ENCODE measurements at regions not wholly inside any gene's neighbourhood (a gene's known extent, or its start where the extent isn't known, plus 50 kb on each side); places are given as distances from the start of the nearest gene placed in this dataset.

DNA sequence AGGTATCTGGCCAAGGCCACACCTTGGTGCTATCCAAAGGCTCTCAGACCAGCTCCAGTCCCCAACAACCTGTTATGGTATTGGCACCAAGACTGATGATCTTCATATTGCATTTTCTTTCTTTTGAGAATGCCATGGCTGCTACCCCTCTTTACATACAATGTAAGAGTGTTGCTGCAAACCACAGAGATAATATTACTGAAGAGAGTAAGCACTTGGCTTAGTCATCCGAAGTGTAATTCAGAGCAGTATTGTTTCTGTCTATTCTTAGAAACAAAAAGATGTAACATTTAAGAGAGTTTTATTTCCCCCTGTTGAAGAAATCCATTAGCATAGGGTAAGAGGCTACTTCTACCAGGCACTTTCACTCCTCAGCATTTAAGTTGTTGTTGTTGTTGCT, 212.5 kb downstream of the C6orf118 start:
- TF ChIP-seq ZFP30 (CRISPR knock-in tag; IDR thresholded peaks at IDR 0.05) = no peak
- TF ChIP-seq ZNF8 (CRISPR knock-in tag; IDR thresholded peaks at IDR 0.05) = no peak
- no peak for TF ChIP-seq POU6F1 (CRISPR knock-in tag; IDR thresholded peaks at IDR 0.05; ENCODE audit: borderline replicate concordance, low read depth)
- no peak for TF ChIP-seq GLIS3 (CRISPR knock-in tag; IDR thresholded peaks at IDR 0.05)
- TF ChIP-seq, protein P1, sequence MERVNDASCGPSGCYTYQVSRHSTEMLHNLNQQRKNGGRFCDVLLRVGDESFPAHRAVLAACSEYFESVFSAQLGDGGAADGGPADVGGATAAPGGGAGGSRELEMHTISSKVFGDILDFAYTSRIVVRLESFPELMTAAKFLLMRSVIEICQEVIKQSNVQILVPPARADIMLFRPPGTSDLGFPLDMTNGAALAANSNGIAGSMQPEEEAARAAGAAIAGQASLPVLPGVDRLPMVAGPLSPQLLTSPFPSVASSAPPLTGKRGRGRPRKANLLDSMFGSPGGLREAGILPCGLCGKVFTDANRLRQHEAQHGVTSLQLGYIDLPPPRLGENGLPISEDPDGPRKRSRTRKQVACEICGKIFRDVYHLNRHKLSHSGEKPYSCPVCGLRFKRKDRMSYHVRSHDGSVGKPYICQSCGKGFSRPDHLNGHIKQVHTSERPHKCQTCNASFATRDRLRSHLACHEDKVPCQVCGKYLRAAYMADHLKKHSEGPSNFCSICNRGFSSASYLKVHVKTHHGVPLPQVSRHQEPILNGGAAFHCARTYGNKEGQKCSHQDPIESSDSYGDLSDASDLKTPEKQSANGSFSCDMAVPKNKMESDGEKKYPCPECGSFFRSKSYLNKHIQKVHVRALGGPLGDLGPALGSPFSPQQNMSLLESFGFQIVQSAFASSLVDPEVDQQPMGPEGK (CRISPR knock-in tag; IDR thresholded peaks at IDR 0.05; ENCODE audit: borderline replicate concordance) = no peak
- TF ChIP-seq CREB5 (CRISPR knock-in tag; IDR thresholded peaks at IDR 0.05; ENCODE audit: low read depth) = no peak
- no peak for TF ChIP-seq ZNF70 (CRISPR knock-in tag; IDR thresholded peaks at IDR 0.05)
- no peak for TF ChIP-seq OSR1 (CRISPR knock-in tag; IDR thresholded peaks at IDR 0.05)
- no peak for TF ChIP-seq ZNF565 (CRISPR knock-in tag; conservative IDR thresholded peaks at IDR 0.05; ENCODE audit: low read depth)
- no peak for TF ChIP-seq ISL1 (CRISPR knock-in tag; IDR thresholded peaks at IDR 0.05)
- TF ChIP-seq SNAI2 (CRISPR knock-in tag; IDR thresholded peaks at IDR 0.05) = no peak
- no peak for TF ChIP-seq CSRNP3 (CRISPR knock-in tag; IDR thresholded peaks at IDR 0.05)
- TF ChIP-seq ARNTL (CRISPR knock-in tag; IDR thresholded peaks at IDR 0.05; ENCODE audit: borderline replicate concordance, low read depth) = no peak
- TF ChIP-seq PPARA (CRISPR knock-in tag; IDR thresholded peaks at IDR 0.05; ENCODE audit: borderline replicate concordance) = no peak
- no peak for TF ChIP-seq TCF4 (CRISPR knock-in tag; IDR thresholded peaks at IDR 0.05; ENCODE audit: borderline replicate concordance)
- TF ChIP-seq RARB (CRISPR knock-in tag; IDR thresholded peaks at IDR 0.05) = no peak
- TF ChIP-seq BACH2 (CRISPR knock-in tag; IDR thresholded peaks at IDR 0.05; ENCODE audit: borderline replicate concordance) = no peak
- TF ChIP-seq ESRRG (CRISPR knock-in tag; IDR thresholded peaks at IDR 0.05) = no peak
- ATAC-seq = no peak

DNA sequence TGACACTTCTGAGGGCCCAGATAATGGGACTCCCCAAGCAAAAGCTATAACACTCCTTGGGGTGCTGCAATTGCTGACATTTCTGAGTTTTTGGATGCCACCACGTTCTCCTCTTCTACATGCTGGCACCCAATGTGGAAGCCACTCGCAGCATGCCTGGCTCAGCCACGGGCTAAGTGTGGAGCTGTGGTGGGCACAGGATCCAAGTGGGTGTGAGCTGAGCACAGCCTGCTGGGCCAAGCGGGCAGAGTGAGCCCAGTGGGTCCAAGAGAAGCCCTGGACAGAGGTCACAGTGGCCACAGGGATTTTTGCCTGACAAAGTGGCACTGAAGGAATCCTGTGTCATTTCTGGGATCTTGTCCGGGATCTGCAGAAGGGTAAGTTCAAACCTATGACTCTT, 213.2 kb downstream of the C6orf118 start:
- no peak for ATAC-seq
- TF ChIP-seq PPARA (CRISPR knock-in tag; IDR thresholded peaks at IDR 0.05; ENCODE audit: borderline replicate concordance) (no peak), BACH2 (CRISPR knock-in tag; IDR thresholded peaks at IDR 0.05; ENCODE audit: borderline replicate concordance) (no peak), CSDC2 (CRISPR knock-in tag; IDR thresholded peaks at IDR 0.05) (no peak)

DNA sequence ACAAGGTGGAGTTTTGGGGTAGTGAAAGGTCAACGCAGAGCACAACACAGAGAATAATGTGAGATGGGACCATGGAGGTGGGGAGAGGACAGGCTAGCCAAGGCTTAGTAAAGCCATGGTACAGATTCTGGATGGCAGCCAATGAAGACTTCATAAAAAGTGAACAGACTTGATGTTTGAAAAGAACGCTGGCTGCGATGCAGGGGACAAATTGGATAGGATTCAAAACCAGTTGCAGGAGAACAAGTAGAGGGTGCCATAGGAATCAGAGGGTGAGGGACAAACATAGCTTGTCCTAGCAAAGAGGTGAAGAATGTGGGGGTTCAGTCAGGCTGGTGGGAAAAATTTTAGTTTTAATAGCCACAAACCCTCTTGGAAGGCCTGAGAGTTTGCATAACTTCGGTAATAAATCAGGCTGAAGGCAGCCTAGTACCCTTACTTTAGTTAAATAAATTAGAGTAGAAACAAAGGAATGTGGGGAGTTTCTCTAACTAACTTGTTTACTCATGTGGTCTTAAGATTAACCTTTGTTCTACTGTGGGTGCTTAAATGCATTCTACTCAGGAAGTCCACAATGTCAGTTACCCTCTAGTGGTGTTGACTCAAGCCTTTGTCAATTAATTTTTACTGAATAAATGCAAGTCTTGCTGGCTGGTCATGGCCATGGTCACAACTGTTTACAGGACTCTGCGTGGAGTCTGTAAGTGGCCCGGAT, 216.4 kb downstream of the C6orf118 start:
- TF ChIP-seq RARB (CRISPR knock-in tag; IDR thresholded peaks at IDR 0.05) (no peak), ISL1 (CRISPR knock-in tag; IDR thresholded peaks at IDR 0.05) (no peak), PPARA (CRISPR knock-in tag; IDR thresholded peaks at IDR 0.05; ENCODE audit: borderline replicate concordance) (no peak), OSR1 (CRISPR knock-in tag; IDR thresholded peaks at IDR 0.05) (no peak), ARNTL (CRISPR knock-in tag; IDR thresholded peaks at IDR 0.05; ENCODE audit: borderline replicate concordance, low read depth) (no peak), TSHZ2 (CRISPR knock-in tag; IDR thresholded peaks at IDR 0.05) (no peak), ZNF565 (CRISPR knock-in tag; conservative IDR thresholded peaks at IDR 0.05; ENCODE audit: low read depth) (no peak), GLIS3 (CRISPR knock-in tag; IDR thresholded peaks at IDR 0.05) (no peak), ZC3H10 (CRISPR knock-in tag; IDR thresholded peaks at IDR 0.05) (no peak)
- TF ChIP-seq, protein P1 (CRISPR knock-in tag; IDR thresholded peaks at IDR 0.05; ENCODE audit: borderline replicate concordance) = no peak
- no peak for ATAC-seq

All from SK-N-SH treated with all-trans-retinoic acid at 6 μM for 48 hours (cell line).